T-helper 17 cell (primary cell): ENCODE measurements at regions not wholly inside any gene's neighbourhood (a gene's known extent, or its start where the extent isn't known, plus 50 kb on each side); places are given as distances from the start of the nearest gene placed in this dataset.

Source experiments
- ATAC-seq: fragments of 150-1000 bp; cut with Tn5 transposase; 2 replicates; pipeline ENCODE4 v1.10.0; 2021; ENCODE audit warnings: mild to moderate bottlenecking, moderate library complexity
- DNase-seq, 3 donors: peaks; one replicate each; pipeline versions ENCODE4 v3.0.0 to v3.0.0-alpha.2; 2020 to 2021
- H3K9me3 ChIP-seq: one replicate; pipeline ENCODE4 v1.7.0; 2013; ENCODE audit warnings: low read length, mild to moderate bottlenecking; ENCODE audit not compliant: control insufficient read depth, poor library complexity, severe bottlenecking
- H3K27ac Mint-ChIP-seq: one replicate; pipeline ENCODE4 v1.8.0; 2022; ENCODE audit warnings: mild to moderate bottlenecking, moderate library complexity, mixed read lengths
- H3K27me3 Mint-ChIP-seq: one replicate; pipeline ENCODE4 v1.8.0; 2022; ENCODE audit warnings: mixed read lengths
- H3K36me3 Mint-ChIP-seq: one replicate; pipeline ENCODE4 v1.8.0; 2022; ENCODE audit warnings: low read depth, mixed read lengths
- H3K4me1 Mint-ChIP-seq: one replicate; pipeline ENCODE4 v1.8.0; 2022; ENCODE audit warnings: mild to moderate bottlenecking, mixed read lengths
- H3K4me3 Mint-ChIP-seq: one replicate; pipeline ENCODE4 v1.8.0; 2022; ENCODE audit warnings: mild to moderate bottlenecking, moderate library complexity, mixed read lengths

DNA sequence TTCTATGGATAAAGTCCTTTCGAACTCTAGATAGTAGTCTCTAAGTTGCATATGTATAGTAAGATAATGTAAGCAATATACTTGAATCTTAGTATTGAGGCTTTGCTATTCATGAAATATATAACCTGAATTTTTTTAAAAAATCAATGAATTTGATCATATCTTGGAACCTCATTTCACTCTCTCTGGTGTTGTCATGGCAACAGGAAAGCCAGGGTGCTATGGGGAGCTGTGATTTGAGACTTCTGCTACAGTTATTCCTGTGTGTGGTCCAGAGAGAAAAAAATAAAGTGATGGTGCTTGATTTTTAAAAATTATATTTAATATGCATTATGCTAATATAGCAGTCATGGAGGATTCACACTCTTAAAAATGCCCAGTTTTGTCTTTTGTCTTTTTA is 508.0 kb downstream of the SNAPC1 start:
- Mint-ChIP-seq H3K36me3 (no peaks in the 10 kb centered on the region), H3K27me3 (no peaks in the 10 kb centered on the region), H3K4me1 (no peaks in the 10 kb centered on the region), H3K4me3 (no peak overlapping the region), H3K27ac (no peak overlapping the region)
- DNase-seq (no peak), ATAC-seq (no peak)
- H3K9me3 ChIP-seq = no peaks in the 10 kb centered on the region

DNA sequence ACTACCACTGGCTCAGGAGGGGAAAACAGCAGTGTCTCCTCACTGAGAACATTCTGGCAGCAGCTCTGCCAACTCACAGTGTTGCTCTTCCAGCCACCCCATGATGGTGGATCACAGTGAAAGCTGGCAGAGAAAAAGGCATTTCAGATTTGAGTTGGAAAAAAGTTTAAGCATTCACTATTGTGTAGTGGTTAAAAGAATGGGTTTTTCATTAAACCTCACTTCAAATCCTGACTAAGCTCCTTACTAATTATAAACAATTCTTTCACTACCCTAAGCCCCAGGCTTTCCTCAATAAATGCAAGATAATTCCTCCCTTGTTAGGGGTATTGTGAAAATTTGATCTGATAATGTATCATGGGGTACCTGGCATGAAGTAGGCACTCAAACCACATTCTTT is 518.1 kb downstream of the SNAPC1 start:
- ATAC-seq = no peak
- H3K9me3 ChIP-seq = no peaks in the 10 kb centered on the region
- DNase-seq = no peak
- H3K27me3 Mint-ChIP-seq = no peaks in the 10 kb centered on the region
- no peaks in the 10 kb centered on the region for H3K36me3 Mint-ChIP-seq
- no peaks in the 10 kb centered on the region for H3K4me1 Mint-ChIP-seq
- H3K27ac Mint-ChIP-seq = no peak overlapping the region
- no peak overlapping the region for H3K4me3 Mint-ChIP-seq

DNA sequence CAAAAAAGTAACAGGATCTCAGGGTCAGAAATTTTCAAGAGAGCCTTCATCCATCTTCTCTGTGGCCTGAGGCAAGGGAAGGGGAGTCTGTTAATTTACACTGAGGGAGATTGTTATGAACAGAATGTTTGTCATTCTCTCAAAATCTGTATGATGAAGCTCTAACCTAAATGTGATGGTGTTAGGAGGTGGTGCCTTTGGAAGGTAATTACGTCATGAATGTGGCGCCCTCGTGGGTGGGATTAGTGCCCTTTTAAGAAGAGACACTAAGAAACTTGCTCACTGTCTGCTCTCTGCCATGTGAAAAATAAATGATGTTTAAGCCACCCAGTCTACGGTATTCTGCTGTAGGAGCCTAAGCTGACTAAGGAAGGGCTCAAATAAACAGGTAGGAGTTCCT is 521.6 kb downstream of the SNAPC1 start:
- no peaks in the 10 kb centered on the region for H3K9me3 ChIP-seq
- ATAC-seq (no peak), DNase-seq (no peak)
- Mint-ChIP-seq H3K27ac (no peak overlapping the region), H3K27me3 (no peaks in the 10 kb centered on the region), H3K4me1 (no peaks in the 10 kb centered on the region), H3K36me3 (no peaks in the 10 kb centered on the region), H3K4me3 (no peak overlapping the region)

DNA sequence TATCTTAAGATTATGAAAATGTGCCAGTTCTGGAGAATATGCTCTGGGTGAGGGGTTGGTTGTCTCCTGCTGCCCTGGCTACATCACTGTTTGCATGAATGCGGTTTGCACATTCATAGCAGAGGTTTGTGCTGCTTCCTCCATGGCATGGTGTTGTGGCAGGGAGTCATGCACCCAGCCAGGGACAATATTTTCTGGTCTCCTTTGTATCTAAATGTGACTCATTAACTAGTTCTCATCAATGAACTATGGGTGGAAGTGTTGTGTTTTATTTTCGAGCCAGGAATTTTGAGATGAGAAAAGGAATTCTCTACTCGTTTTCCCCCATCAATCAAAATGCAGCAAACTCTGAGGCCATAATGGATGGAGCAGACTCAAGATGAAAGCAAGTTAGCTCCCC is 527.3 kb downstream of the SNAPC1 start:
- ATAC-seq (no peak), DNase-seq (no peak)
- no peaks in the 10 kb centered on the region for H3K9me3 ChIP-seq
- Mint-ChIP-seq H3K27ac (no peak overlapping the region), H3K4me3 (no peak overlapping the region), H3K36me3 (no peaks in the 10 kb centered on the region), H3K4me1 (no peaks in the 10 kb centered on the region), H3K27me3 (no peaks in the 10 kb centered on the region)

DNA sequence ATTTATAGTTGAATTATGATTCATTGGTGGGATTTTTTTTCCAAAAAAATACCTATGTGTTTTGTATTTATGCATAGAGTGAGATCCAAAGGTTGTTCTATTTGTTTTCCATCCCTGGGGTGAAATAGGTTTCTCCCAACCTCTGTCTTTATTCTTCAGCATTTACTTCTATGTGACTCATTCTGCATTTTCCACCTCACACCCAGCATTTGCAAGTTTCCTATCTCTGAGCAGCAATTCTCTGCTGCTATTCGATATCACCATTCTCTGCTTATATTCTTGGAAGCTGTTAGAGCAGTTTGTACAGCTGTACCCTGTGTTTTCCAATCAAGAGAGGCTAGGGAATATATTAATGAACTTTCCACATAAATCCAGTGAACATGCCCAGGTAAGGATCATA is 538.9 kb downstream of the SNAPC1 start:
- ATAC-seq = no peak
- Mint-ChIP-seq H3K36me3 (no peaks in the 10 kb centered on the region), H3K27ac (no peak overlapping the region), H3K4me1 (no peaks in the 10 kb centered on the region), H3K27me3 (no peaks in the 10 kb centered on the region), H3K4me3 (no peak overlapping the region)
- no peak for DNase-seq
- H3K9me3 ChIP-seq = no peaks in the 10 kb centered on the region

DNA sequence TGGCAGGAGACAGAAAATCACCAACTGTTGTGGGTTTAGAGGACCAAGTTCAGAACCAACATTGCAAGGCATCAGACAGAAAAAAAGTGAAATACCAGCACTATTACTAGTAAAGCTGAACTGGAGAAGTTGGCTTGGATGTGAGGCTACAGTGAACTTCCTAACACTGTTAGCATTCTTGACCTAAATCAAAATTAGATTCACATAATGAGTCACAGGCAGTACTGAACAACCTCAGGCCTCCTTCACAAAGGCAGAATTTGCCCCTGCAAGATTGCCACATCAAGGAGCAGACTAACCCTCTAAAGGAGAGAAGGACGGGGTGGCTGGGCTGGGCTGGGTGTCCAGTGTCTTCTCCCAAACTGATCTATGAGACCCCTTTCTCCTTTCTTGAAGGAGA is 539.7 kb downstream of the SNAPC1 start:
- no peak for ATAC-seq
- Mint-ChIP-seq H3K4me3 (no peak overlapping the region), H3K27me3 (no peaks in the 10 kb centered on the region), H3K36me3 (no peaks in the 10 kb centered on the region), H3K27ac (no peak overlapping the region), H3K4me1 (no peaks in the 10 kb centered on the region)
- H3K9me3 ChIP-seq = no peaks in the 10 kb centered on the region
- no peak for DNase-seq

DNA sequence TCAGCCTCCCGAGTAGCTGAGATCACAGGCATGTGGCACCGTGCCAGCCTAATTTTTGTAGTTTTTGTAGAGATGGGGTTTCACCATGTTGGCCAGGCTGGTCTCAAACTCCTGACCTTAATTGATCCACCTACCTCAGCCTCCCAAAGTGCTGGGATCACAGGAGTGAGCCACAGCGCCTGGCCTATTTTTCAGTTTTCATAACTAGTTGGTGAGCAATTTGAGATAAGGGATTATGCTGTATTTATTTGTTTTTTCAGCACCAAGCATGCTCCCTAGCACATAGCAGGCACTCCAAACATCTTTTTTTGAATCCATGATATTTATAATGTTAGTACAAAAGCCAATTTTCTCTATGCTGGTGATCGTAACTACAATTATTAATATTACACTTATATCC is 541.2 kb downstream of the SNAPC1 start:
- no peaks in the 10 kb centered on the region for H3K4me1 Mint-ChIP-seq
- H3K4me3 Mint-ChIP-seq = no peak overlapping the region
- H3K36me3 Mint-ChIP-seq = no peaks in the 10 kb centered on the region
- no peaks in the 10 kb centered on the region for H3K27me3 Mint-ChIP-seq
- no peaks in the 10 kb centered on the region for H3K9me3 ChIP-seq
- ATAC-seq = no peak
- H3K27ac Mint-ChIP-seq = no peak overlapping the region
- no peak for DNase-seq

DNA sequence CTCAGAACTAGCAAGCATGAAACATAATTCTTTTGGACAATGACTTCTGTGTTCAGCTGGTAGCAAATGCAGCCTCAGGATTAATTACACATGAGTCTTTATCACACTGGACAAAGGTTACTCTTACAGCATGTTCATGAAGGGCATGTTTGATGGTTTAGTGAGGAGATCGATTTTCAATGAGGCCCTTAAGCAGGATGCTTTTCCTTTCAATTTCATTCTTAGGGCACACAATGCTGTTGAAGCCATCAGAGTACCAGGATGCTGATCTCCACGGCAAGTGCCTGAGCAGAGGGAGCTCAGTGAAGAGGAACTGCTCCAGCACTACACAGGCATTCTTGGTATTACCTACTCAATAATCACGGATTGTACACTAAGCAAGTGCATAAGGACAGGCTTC is 542.0 kb downstream of the SNAPC1 start:
- Mint-ChIP-seq H3K27me3 (no peaks in the 10 kb centered on the region), H3K36me3 (no peaks in the 10 kb centered on the region), H3K4me3 (no peak overlapping the region), H3K27ac (no peak overlapping the region), H3K4me1 (no peaks in the 10 kb centered on the region)
- ATAC-seq (no peak), DNase-seq (no peak)
- no peaks in the 10 kb centered on the region for H3K9me3 ChIP-seq

DNA sequence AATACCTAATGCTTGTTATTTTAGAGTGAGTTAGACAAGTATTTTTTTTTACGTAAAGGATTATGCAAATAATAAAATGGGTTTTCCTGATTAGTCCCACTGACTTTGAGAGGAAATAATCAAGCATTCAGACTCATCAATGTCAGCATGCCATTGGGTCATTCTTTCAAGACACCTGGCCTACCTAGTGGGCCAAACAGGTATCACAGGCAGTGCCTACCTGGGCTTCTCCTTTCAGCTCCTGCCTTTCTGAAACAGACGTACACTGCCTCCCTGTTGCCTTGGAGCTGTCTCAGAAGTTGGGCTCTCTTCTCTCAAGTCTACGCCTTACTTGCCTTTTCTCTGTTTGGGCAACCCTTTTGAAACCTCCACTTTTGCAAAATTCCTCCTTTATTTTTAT is 545.6 kb downstream of the SNAPC1 start:
- DNase-seq = no peak
- no peak overlapping the region for H3K4me3 Mint-ChIP-seq
- no peaks in the 10 kb centered on the region for H3K9me3 ChIP-seq
- H3K27me3 Mint-ChIP-seq = no peaks in the 10 kb centered on the region
- no peak overlapping the region for H3K27ac Mint-ChIP-seq
- H3K36me3 Mint-ChIP-seq = no peaks in the 10 kb centered on the region
- H3K4me1 Mint-ChIP-seq = no peaks in the 10 kb centered on the region
- no peak for ATAC-seq

DNA sequence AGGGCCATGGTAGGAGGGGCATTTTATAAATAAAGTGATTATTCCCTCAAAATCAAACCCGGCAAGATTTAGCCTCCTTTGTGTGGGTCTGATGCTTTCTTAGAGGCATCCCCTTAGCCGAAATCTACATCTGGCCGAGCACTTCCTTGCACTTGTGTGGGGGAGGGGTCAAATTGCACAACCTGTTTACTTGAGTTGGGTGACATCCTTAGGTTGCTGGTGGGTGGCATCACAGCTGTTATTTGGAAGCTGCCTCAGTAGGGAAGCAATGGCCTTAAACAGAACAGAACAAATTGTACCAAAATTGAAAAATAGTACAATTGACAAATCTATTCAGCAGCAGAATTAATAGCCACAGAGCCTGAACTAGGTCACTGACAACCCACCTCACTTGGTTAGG is 546.1 kb downstream of the SNAPC1 start:
- Mint-ChIP-seq H3K4me3 (no peak overlapping the region), H3K27me3 (no peaks in the 10 kb centered on the region), H3K27ac (no peak overlapping the region), H3K4me1 (no peaks in the 10 kb centered on the region), H3K36me3 (no peaks in the 10 kb centered on the region)
- ATAC-seq (no peak), DNase-seq (no peak)
- no peaks in the 10 kb centered on the region for H3K9me3 ChIP-seq

DNA sequence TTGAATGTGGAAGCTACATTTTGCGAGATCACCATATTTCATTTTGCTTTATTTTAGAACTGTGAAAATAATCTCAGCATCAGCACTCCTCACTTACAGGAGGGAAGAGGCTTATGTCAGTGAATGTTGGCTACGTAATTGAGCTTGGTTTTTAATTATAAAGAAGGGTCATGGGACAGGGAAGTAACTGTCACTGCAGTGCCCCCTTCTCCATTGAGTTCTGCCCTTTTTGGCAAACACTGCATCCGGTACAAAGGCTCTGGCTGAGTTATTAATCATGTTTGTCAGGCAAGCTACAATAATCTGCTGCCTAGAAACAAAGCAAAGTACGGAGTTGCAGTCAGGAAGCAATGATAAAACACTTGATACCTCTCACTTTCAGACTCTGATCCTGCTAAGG is 546.7 kb downstream of the SNAPC1 start:
- Mint-ChIP-seq H3K36me3 (no peaks in the 10 kb centered on the region), H3K4me1 (no peaks in the 10 kb centered on the region), H3K27me3 (no peaks in the 10 kb centered on the region), H3K27ac (no peak overlapping the region), H3K4me3 (no peak overlapping the region)
- H3K9me3 ChIP-seq = no peaks in the 10 kb centered on the region
- ATAC-seq (no peak), DNase-seq (no peak)

DNA sequence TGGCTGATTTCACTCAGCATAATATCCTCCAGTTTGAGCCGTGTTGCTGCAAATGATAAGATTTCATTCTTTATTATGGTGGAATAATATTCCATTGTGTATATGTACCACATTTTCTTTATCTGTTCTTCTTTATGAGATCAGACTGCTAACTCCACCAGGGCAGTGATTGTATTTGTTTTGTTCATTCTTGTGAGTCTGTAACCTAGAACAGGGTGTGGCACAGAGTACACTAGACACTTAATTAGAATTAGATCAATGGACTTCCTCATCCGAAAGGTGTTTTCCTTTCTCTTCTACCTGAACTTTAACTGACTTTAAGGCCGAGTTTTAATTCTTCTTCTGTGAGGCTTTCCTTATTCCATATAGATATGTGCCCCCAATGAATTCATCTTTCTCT is 551.0 kb downstream of the SNAPC1 start:
- no peak overlapping the region for H3K27ac Mint-ChIP-seq
- DNase-seq (no peak), ATAC-seq (no peak)
- no peaks in the 10 kb centered on the region for H3K27me3 Mint-ChIP-seq
- H3K4me3 Mint-ChIP-seq = no peak overlapping the region
- no peaks in the 10 kb centered on the region for H3K36me3 Mint-ChIP-seq
- no peaks in the 10 kb centered on the region for H3K4me1 Mint-ChIP-seq
- H3K9me3 ChIP-seq = no peaks in the 10 kb centered on the region

DNA sequence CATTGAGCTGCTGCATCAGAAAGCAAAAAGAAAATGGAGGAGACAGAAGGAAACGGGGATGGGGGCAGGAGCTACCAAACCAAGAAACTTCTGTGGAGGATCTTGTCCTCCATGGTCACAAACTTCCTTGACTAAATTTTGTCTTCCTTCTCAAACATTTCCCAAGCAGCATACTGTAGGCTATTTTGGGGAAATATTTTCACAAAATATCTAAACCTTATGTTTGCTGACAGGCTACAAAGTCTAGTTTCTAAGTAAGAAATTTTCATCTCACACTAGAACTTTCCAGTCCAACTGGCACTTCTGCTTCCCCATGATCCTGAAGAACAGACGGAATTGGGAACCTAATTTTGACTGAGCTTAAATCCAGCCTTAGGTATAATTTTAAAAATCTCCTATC is 552.0 kb downstream of the SNAPC1 start:
- no peaks in the 10 kb centered on the region for H3K27me3 Mint-ChIP-seq
- H3K9me3 ChIP-seq = no peaks in the 10 kb centered on the region
- no peak overlapping the region for H3K27ac Mint-ChIP-seq
- no peaks in the 10 kb centered on the region for H3K36me3 Mint-ChIP-seq
- DNase-seq (no peak), ATAC-seq (no peak)
- H3K4me3 Mint-ChIP-seq = no peak overlapping the region
- no peaks in the 10 kb centered on the region for H3K4me1 Mint-ChIP-seq

DNA sequence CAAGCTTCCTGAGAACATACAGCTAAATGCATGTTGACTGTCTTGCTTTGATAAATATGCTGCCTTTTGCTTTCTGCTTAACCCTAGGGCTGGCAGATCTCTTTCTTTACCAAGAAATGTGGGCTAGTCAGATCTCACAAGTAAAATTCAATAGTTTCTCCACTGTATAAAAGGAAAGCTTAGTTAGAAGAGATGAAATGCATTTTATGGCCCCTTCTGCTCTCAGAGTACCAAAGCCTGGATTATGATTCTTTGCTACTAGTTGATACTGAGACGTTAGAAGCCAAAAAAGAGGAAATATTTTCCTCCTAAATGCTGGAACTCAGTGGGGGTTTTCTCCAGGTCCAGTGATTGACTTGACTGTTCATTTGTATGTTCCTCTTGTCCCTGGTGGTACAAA is 552.7 kb downstream of the SNAPC1 start:
- Mint-ChIP-seq H3K4me3 (no peak overlapping the region), H3K36me3 (no peaks in the 10 kb centered on the region), H3K4me1 (no peaks in the 10 kb centered on the region), H3K27ac (no peak overlapping the region), H3K27me3 (no peaks in the 10 kb centered on the region)
- no peaks in the 10 kb centered on the region for H3K9me3 ChIP-seq
- DNase-seq = no peak
- no peak for ATAC-seq

DNA sequence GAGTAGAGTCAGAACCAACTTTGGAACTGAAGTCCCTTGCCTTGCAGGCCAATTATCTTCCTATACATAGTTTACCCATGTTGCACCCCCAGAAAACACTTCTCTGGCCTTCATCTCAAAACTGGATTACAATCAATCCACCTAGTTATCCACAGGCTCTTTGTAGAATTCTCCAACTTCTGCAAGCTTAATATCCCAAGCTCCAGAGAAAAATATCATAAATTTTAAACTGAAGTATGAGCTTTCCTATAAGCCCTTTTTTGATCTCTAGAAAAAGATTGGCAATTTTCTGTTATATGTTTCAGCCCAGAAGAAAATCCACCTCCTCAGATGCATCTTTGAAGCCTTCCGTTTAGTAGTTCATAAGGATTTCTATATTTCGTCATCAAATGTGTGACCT is 553.4 kb downstream of the SNAPC1 start:
- Mint-ChIP-seq H3K4me1 (no peaks in the 10 kb centered on the region), H3K4me3 (no peak overlapping the region), H3K36me3 (no peaks in the 10 kb centered on the region), H3K27ac (no peak overlapping the region), H3K27me3 (no peaks in the 10 kb centered on the region)
- ATAC-seq = no peak
- DNase-seq = no peak
- no peaks in the 10 kb centered on the region for H3K9me3 ChIP-seq
